SK-N-SH (cell line): ENCODE measurements at regions not wholly inside any gene's neighbourhood (a gene's known extent, or its start where the extent isn't known, plus 50 kb on each side); places are given as distances from the start of the nearest gene placed in this dataset.
"Not testable (repeated sequence)": the region's sequence is repeated elsewhere in the genome, so short reads cannot be mapped to it uniquely, and the experiment has no call there.

Source experiments
- CTCF ChIA-PET: fragments of 300-600, 350-600 bp; formaldehyde crosslinking; extraction: SDS; loops from one replicate; lab custom pipeline; 2021; lab: Yijun Ruan, JAX
- POLR2A ChIA-PET: fragments of 350-600 bp; sonication (Branson Sonifier 250); formaldehyde crosslinking; extraction: SDS; loops from one replicate; lab custom pipeline; 2020; ENCODE audit warnings: antibody characterized with exemption, inconsistent platforms; lab: Yijun Ruan, JAX
- DNase-seq: peaks from one replicate; pipeline ENCODE4 v3.0.0; 2012
- H2AFZ ChIP-seq: fragments of 200-600 bp; sonication (generic); 2 replicates; pipeline ENCODE4 v1.8.1; 2016; ENCODE audit warnings: antibody characterized with exemption, mild to moderate bottlenecking, low read depth
- H3F3A ChIP-seq: fragments of 200-600 bp; sonication (generic); replicated peaks from 2 replicates; pipeline ENCODE3; 2016; ENCODE audit warnings: antibody characterized with exemption, mild to moderate bottlenecking; ENCODE audit not compliant: insufficient read depth
- H3K27ac ChIP-seq, 2 experiments: fragments of 200-500 bp in 1 of 2; fragments of 200-600 bp in 1 of 2; sonication (Bioruptor generic) in 1 of 2; sonication (generic), shearing (Covaris generic) in 1 of 2; 2 replicates each; pipeline versions ENCODE4 v1.5.1 to v1.6.1; 2014 to 2016; ENCODE audit warnings: low read depth in 2 of 2, inconsistent platforms in 1 of 2, low read length in 1 of 2, mild to moderate bottlenecking in 1 of 2, mixed read lengths in 1 of 2
- H3K27me3 ChIP-seq: fragments of 200-600 bp; sonication (generic), shearing (Covaris generic); 2 replicates; pipeline ENCODE4 v1.6.1; 2016; ENCODE audit warnings: mixed run types; ENCODE audit not compliant: insufficient read depth
- H3K36me3 ChIP-seq, 2 experiments: fragments of 200-500 bp in 1 of 2; fragments of 200-600 bp in 1 of 2; sonication (Bioruptor generic) in 1 of 2; sonication (generic) in 1 of 2; replicated peaks in 1 of 2; 2 replicates each; pipeline versions ENCODE3 to v1.5.1; 2014 to 2016; ENCODE audit warnings: low read length in 1 of 2, mild to moderate bottlenecking in 1 of 2; ENCODE audit not compliant: insufficient read depth in 2 of 2, control insufficient read depth in 1 of 2
- H3K4me1 ChIP-seq, 2 experiments: fragments of 200-500 bp in 1 of 2; fragments of 200-600 bp in 1 of 2; sonication (Bioruptor generic) in 1 of 2; sonication (generic), shearing (Covaris generic) in 1 of 2; 2 replicates each; pipeline versions ENCODE4 v1.5.1 to v1.6.1; 2014 to 2016; ENCODE audit warnings: low read depth in 1 of 2, low read length in 1 of 2, mixed run types in 1 of 2; ENCODE audit not compliant: insufficient read depth in 2 of 2, control insufficient read depth in 1 of 2
- H3K4me2 ChIP-seq: fragments of 200-600 bp; sonication (generic), shearing (Covaris generic); 2 replicates; pipeline ENCODE4 v1.6.1; 2017; ENCODE audit warnings: mixed run types
- H3K4me3 ChIP-seq, 2 experiments: fragments of 200-500 bp in 1 of 2; fragments of 200-600 bp in 1 of 2; sonication (Bioruptor generic) in 1 of 2; sonication (generic), shearing (Covaris generic) in 1 of 2; 2 replicates each; pipeline versions ENCODE4 v1.5.1 to v1.8.1; 2014 to 2016; ENCODE audit warnings: low read depth in 2 of 2, inconsistent platforms in 1 of 2, low read length in 1 of 2, mild to moderate bottlenecking in 1 of 2, mixed read lengths in 1 of 2, moderate library complexity in 1 of 2
- H3K79me2 ChIP-seq: fragments of 200-600 bp; sonication (generic); 2 replicates; pipeline ENCODE4 v1.8.1; 2017; ENCODE audit warnings: mild to moderate bottlenecking; ENCODE audit not compliant: insufficient read depth
- H3K9ac ChIP-seq: fragments of 200-600 bp; sonication (generic); 2 replicates; pipeline ENCODE4 v1.6.1; 2017; ENCODE audit warnings: mixed run types
- H3K9me2 ChIP-seq: fragments of 200-600 bp; sonication (generic); 2 replicates; pipeline ENCODE4 v1.6.1; 2017; ENCODE audit warnings: mixed run types
- H3K9me3 ChIP-seq: fragments of 200-600 bp; sonication (generic); 2 replicates; pipeline ENCODE4 v1.6.1; 2017; ENCODE audit warnings: mixed run types, mild to moderate bottlenecking, moderate library complexity
- H4K20me1 ChIP-seq: fragments of 200-600 bp; sonication (generic); 2 replicates; pipeline ENCODE4 v1.6.1; 2017; ENCODE audit warnings: mild to moderate bottlenecking, mixed run types; ENCODE audit not compliant: insufficient read depth
- CHD2 ChIP-seq: fragments of 150-350 bp; IDR thresholded peaks from 2 replicates; pipeline ENCODE4 v1.6.1; 2018; ENCODE audit warnings: low read length; ENCODE audit not compliant: partially characterized antibody
- EP300 ChIP-seq, 2 experiments: IDR thresholded peaks; 2 replicates each; pipeline versions ENCODE4 v1.4.0 to v1.6.1; 2012; ENCODE audit warnings: borderline replicate concordance in 1 of 2, low read depth in 1 of 2, low read length in 1 of 2
- FOSL2 ChIP-seq: IDR thresholded peaks from 2 replicates; pipeline ENCODE4 v1.4.0; 2012; ENCODE audit warnings: low read depth, mild to moderate bottlenecking, moderate library complexity, borderline replicate concordance
- FOXJ3 ChIP-seq: sonication (generic); formaldehyde crosslinking; IDR thresholded peaks from 2 replicates; pipeline ENCODE4 v1.5.1; 2020; ENCODE audit warnings: mild to moderate bottlenecking, missing genetic modification reagents
- GABPA ChIP-seq: IDR thresholded peaks from 2 replicates; pipeline ENCODE4 v1.4.0; 2012; ENCODE audit warnings: low read depth, mild to moderate bottlenecking
- MEF2A ChIP-seq: IDR thresholded peaks from 2 replicates; pipeline ENCODE4 v1.4.0; 2012; ENCODE audit warnings: low read depth, borderline replicate concordance
- MXI1 ChIP-seq: IDR thresholded peaks from 2 replicates; pipeline ENCODE4 v1.6.1; 2012; ENCODE audit warnings: mild to moderate bottlenecking, low read depth, low read length, improper control_type of control experiment
- NFIC ChIP-seq: IDR thresholded peaks from 2 replicates; pipeline ENCODE4 v1.4.0; 2012; ENCODE audit warnings: borderline replicate concordance
- NRF1 ChIP-seq: IDR thresholded peaks from 2 replicates; pipeline ENCODE4 v1.6.1; 2012; ENCODE audit warnings: low read depth, mild to moderate bottlenecking, low read length
- RCOR1 ChIP-seq: fragments of 150-350 bp; IDR thresholded peaks from 2 replicates; pipeline ENCODE4 v1.6.1; 2017; ENCODE audit warnings: antibody characterized with exemption, low read length
- RFX5 ChIP-seq: IDR thresholded peaks from 2 replicates; pipeline ENCODE4 v1.6.1; 2012; ENCODE audit warnings: mild to moderate bottlenecking, improper control_type of control experiment, low read length
- RXRA ChIP-seq: IDR thresholded peaks from 2 replicates; pipeline ENCODE4 v1.4.0; 2012; ENCODE audit warnings: low read depth, mild to moderate bottlenecking, borderline replicate concordance
- SMC3 ChIP-seq: IDR thresholded peaks from 2 replicates; pipeline ENCODE4 v1.6.1; 2012; ENCODE audit warnings: low read depth, low read length, improper control_type of control experiment
- TAF1 ChIP-seq: IDR thresholded peaks from 2 replicates; pipeline ENCODE4 v1.6.1; 2012; ENCODE audit warnings: low read depth, mild to moderate bottlenecking, low read length, moderate library complexity, borderline replicate concordance
- TCF12 ChIP-seq: IDR thresholded peaks from 2 replicates; pipeline ENCODE4 v1.4.0; 2012
- WGBS: methylation state at CpG from one replicate; pipeline ENCODE4 v1.1.6; 2017; ENCODE audit warnings: low lambda C conversion rate; 5-methylcytosine and 5-hydroxymethylcytosine counted together
- TF ChIP-seq, protein P1 (sequence below): IDR thresholded peaks from 2 replicates; pipeline ENCODE4; 2012
- TF ChIP-seq, protein P2 (sequence below): IDR thresholded peaks from 2 replicates; pipeline ENCODE4 v1.4.0; 2012; ENCODE audit warnings: low read depth, borderline replicate concordance
- TF ChIP-seq, protein P3 (sequence below): fragments of 200-600 bp; sonication (generic); IDR thresholded peaks from 2 replicates; pipeline ENCODE4 v1.6.1; 2017; ENCODE audit warnings: antibody characterized with exemption, mild to moderate bottlenecking, moderate library complexity

DNA sequence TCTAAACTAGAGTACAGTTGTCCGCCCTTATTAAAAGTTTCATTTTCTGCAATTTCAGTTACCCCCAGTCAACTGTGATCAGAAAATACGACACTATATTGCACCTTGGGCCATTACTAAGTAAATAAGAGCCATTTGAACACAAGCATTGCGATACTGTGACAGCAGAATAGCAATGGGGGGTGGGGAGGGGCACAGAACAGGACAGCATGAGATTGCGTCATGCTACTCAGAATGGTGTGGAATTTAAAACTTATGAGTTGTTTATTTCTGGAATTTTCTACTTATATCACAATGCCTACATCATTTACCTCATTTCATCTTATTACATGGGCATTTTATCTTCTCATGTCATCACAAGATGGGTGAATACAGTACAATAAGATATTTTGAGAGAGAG is 166.3 kb downstream of the MANEA start (continued):
- TF ChIP-seq, protein P1, sequence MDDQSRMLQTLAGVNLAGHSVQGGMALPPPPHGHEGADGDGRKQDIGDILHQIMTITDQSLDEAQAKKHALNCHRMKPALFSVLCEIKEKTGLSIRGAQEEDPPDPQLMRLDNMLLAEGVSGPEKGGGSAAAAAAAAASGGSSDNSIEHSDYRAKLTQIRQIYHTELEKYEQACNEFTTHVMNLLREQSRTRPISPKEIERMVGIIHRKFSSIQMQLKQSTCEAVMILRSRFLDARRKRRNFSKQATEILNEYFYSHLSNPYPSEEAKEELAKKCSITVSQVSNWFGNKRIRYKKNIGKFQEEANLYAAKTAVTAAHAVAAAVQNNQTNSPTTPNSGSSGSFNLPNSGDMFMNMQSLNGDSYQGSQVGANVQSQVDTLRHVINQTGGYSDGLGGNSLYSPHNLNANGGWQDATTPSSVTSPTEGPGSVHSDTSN, result no peak
- TF ChIP-seq NFIC (no peak), RFX5 (no peak), NRF1 (no peak), GABPA (no peak), EP300 (IDR thresholded peaks at IDR 0.05; ENCODE audit: borderline replicate concordance in 1 of 2, low read depth in 1 of 2, low read length in 1 of 2) (no peak), FOSL2 (no peak), MEF2A (no peak)

DNA sequence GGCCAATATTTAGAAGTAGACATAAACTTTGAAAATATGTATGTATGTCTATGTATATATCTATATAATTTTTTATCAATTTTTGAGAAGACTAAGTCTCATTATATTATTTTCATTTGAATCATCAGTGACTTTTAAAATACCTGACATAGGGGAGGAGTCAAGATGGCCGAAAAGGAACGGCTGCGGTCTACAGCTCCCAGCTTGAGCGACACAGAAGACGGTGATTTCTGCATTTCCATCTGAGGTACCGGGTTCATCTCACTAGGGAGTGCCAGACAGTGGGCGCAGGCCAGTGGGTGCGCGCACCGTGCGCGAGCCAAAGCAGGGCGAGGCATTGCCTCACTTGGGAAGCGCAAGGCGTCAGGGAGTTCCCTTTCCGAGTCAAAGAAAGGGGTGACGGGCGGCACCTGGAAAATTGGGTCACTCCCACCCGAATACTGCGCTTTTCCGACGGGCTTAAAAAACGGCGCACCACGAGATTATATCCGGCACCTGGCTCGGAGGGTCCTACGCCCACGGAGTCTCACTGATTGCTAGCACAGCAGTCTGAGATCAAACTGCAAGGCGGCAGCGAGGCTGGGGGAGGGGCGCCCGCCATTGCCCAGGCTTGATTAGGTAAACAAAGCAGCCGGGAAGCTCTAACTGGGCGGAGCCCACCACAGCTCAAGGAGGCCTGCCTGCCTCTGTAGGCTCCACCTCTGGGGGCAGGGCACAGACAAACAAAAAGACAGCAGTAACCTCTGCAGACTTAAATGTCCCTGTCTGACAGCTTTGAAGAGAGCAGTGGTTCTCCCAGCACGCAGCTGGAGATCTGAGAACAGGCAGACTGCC is 181.1 kb downstream of the MANEA start:
- H3K79me2 ChIP-seq, H3K4me2 ChIP-seq, DNase-seq, H3K9me2 ChIP-seq, H3K27ac ChIP-seq, H4K20me1 ChIP-seq, CTCF ChIA-PET, H2AFZ ChIP-seq, H3F3A ChIP-seq, H3K4me1 ChIP-seq, H3K4me3 ChIP-seq, H3K9ac ChIP-seq, POLR2A ChIA-PET, H3K27me3 ChIP-seq, H3K36me3 ChIP-seq, H3K9me3 ChIP-seq: not testable (repeated sequence)
- 82% methylated on average over 21 of the region's 36 CpGs for WGBS

DNA sequence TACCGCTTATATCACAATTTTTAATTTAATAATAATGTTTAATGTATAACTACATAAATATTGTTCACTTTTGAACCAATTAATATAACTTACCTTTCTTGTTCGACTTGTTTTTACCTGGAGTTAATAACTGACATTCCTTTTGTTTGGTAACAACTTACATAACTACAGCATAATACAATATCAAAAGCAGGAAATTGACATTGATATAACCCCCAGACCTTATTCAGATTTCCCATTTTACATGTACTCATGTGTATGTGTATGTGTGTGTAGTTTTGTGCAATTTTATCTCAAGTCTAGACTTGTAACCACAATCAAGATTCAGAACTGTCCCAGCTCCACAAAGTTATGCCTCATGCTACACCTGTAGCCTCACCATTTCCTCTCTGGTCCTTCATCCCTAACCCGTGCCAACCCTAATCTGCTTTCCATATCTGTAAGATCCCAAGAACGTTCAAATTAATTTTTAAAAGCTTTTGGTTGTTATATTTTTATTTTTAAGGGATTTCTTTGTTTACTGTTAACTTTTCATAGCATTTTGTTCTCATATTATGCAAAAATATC is 190.6 kb downstream of the MANEA start:
- no peak overlapping the region for H2AFZ ChIP-seq
- 33% methylated on average over 4 of the region's 4 CpGs for WGBS
- TF ChIP-seq RXRA, result no peak
- TF ChIP-seq FOXJ3, result no peak
- TF ChIP-seq FOSL2, result no peak
- TF ChIP-seq EP300 (IDR thresholded peaks at IDR 0.05; ENCODE audit: borderline replicate concordance in 1 of 2, low read depth in 1 of 2, low read length in 1 of 2), result no peak
- TF ChIP-seq, protein P2, sequence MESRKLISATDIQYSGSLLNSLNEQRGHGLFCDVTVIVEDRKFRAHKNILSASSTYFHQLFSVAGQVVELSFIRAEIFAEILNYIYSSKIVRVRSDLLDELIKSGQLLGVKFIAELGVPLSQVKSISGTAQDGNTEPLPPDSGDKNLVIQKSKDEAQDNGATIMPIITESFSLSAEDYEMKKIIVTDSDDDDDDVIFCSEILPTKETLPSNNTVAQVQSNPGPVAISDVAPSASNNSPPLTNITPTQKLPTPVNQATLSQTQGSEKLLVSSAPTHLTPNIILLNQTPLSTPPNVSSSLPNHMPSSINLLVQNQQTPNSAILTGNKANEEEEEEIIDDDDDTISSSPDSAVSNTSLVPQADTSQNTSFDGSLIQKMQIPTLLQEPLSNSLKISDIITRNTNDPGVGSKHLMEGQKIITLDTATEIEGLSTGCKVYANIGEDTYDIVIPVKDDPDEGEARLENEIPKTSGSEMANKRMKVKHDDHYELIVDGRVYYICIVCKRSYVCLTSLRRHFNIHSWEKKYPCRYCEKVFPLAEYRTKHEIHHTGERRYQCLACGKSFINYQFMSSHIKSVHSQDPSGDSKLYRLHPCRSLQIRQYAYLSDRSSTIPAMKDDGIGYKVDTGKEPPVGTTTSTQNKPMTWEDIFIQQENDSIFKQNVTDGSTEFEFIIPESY, result no peak
- TF ChIP-seq, protein P3, sequence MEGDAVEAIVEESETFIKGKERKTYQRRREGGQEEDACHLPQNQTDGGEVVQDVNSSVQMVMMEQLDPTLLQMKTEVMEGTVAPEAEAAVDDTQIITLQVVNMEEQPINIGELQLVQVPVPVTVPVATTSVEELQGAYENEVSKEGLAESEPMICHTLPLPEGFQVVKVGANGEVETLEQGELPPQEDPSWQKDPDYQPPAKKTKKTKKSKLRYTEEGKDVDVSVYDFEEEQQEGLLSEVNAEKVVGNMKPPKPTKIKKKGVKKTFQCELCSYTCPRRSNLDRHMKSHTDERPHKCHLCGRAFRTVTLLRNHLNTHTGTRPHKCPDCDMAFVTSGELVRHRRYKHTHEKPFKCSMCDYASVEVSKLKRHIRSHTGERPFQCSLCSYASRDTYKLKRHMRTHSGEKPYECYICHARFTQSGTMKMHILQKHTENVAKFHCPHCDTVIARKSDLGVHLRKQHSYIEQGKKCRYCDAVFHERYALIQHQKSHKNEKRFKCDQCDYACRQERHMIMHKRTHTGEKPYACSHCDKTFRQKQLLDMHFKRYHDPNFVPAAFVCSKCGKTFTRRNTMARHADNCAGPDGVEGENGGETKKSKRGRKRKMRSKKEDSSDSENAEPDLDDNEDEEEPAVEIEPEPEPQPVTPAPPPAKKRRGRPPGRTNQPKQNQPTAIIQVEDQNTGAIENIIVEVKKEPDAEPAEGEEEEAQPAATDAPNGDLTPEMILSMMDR, result no peak
- TF ChIP-seq, protein P1, result no peak
- no peak for TF ChIP-seq TAF1
- no peak for TF ChIP-seq NFIC
- no peak for TF ChIP-seq GABPA
- TF ChIP-seq TCF12, result no peak
- no peak for TF ChIP-seq RCOR1
- no peak for TF ChIP-seq CHD2
- no peak for TF ChIP-seq NRF1
- TF ChIP-seq MXI1, result no peak
- no peak for TF ChIP-seq SMC3

More for the DNA sequence above, 190.6 kb downstream of the MANEA start:
- Histone ChIP-seq H3K9ac (no peak overlapping the region), H3K27ac (no peak overlapping the region), H3K79me2 (no peaks in the 10 kb centered on the region), H3K4me2 (no peak overlapping the region), H3K9me3 (no peaks in the 10 kb centered on the region), H3K4me1 (no peaks in the 10 kb centered on the region), H3K4me3 (no peak overlapping the region), H3K27me3 (no peaks in the 10 kb centered on the region), H3K36me3 (no peaks in the 10 kb centered on the region), H3K9me2 (no peaks in the 10 kb centered on the region), H4K20me1 (no peaks in the 10 kb centered on the region), H3F3A (no peaks in the 10 kb centered on the region)
- ChIA-PET CTCF (no interaction called here), POLR2A (no interaction called here)
- DNase-seq, result no peak
